GM23338 (cell line): ENCODE measurements at regions not wholly inside any gene's neighbourhood (a gene's known extent, or its start where the extent isn't known, plus 50 kb on each side); places are given as distances from the start of the nearest gene placed in this dataset.

Experiments
- CREB1 ChIP-seq: fragments of 250-450 bp; sonication (Bioruptor Pico); IDR thresholded peaks from 2 replicates; pipeline ENCODE4 v1.5.0; 2020; ENCODE audit warnings: low read depth, mild to moderate bottlenecking, moderate library complexity
- EZH2 ChIP-seq: fragments of 200-600 bp; sonication (generic); IDR thresholded peaks from one replicate; pipeline ENCODE4 v1.8.0; 2017; ENCODE audit warnings: antibody characterized with exemption, mild to moderate bottlenecking, low read depth; ENCODE audit not compliant: unreplicated experiment
- EZH2phosphoT487 ChIP-seq: fragments of 200-600 bp; sonication (generic); IDR thresholded peaks from one replicate; pipeline ENCODE4 v1.8.1; 2018; ENCODE audit warnings: antibody characterized with exemption; ENCODE audit not compliant: unreplicated experiment
- JUNB ChIP-seq: IDR thresholded peaks from one replicate; pipeline ENCODE4 v1.6.1; 2016; ENCODE audit warnings: antibody characterized with exemption; ENCODE audit not compliant: unreplicated experiment
- NANOG ChIP-seq: IDR thresholded peaks from 2 replicates; pipeline ENCODE4 v1.6.1; 2016; ENCODE audit warnings: antibody characterized with exemption, borderline replicate concordance
- POLR2AphosphoS5 ChIP-seq: IDR thresholded peaks from 2 replicates; pipeline ENCODE4 v1.6.1; 2016; ENCODE audit warnings: antibody characterized with exemption, low read depth
- REST ChIP-seq: IDR thresholded peaks from one replicate; pipeline ENCODE4 v1.6.1; 2018; ENCODE audit warnings: antibody characterized with exemption; ENCODE audit not compliant: unreplicated experiment
- TF ChIP-seq, protein P1 (sequence below), 2 experiments: fragments of 200-600 bp in 1 of 2; sonication (generic) in 1 of 2; conservative IDR thresholded peaks; 2 replicates each; pipeline versions ENCODE4 v1.5.1 to v1.6.1; 2016 to 2017; ENCODE audit warnings: antibody characterized with exemption in 2 of 2, low read depth in 2 of 2, mild to moderate bottlenecking in 2 of 2, moderate library complexity in 1 of 2
- TF ChIP-seq, protein P2 (sequence below): IDR thresholded peaks from 2 replicates; pipeline ENCODE4 v1.6.1; 2016; ENCODE audit warnings: antibody characterized with exemption

DNA sequence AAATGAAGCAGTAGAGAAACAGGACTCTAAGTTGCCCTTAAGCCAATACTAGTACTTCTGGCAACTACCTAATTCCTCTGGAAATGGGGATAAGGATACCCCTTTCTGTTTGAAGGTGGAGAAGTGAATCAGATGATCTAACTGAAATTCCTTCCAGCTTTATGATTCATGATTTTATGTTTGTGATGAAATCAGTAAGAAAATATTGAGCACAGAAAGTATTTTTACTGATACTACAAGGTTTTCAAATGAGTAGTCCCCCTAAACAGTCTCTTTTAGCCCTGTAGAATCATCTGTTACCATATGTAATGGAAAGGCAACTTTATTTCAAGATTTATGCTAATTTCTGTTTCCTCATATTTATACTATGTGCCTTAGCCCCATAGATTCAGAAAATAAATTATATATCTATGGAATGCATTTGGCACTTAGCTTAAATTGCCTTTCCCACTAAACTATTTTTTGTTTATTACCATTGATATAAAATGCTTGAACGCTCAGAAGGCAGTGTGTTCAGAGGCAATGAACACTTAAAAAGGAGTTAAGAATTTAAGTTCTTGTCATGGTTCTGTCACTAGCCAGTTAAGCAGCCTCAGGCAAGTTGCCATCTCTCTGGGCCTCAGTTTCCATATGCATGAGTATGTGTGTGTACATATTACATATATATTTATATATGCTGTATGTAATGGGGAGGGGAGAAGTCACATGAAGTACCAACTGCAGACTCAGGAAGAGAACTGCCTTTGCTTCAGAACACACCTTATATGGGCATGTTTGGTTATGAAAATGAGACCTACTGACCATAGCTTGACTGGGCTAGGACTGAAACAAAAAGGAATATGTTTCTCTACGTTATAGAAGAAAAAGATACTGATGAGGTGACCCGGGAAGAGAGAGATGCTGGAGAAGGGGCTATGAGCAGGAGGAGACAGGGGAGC is 97.7 kb downstream of the CDC42EP3 start:
- TF ChIP-seq EZH2 (no peak), POLR2AphosphoS5 (no peak), REST (no peak), NANOG (no peak), JUNB (no peak), EZH2phosphoT487 (no peak), CREB1 (no peak)
- TF ChIP-seq, protein P1, sequence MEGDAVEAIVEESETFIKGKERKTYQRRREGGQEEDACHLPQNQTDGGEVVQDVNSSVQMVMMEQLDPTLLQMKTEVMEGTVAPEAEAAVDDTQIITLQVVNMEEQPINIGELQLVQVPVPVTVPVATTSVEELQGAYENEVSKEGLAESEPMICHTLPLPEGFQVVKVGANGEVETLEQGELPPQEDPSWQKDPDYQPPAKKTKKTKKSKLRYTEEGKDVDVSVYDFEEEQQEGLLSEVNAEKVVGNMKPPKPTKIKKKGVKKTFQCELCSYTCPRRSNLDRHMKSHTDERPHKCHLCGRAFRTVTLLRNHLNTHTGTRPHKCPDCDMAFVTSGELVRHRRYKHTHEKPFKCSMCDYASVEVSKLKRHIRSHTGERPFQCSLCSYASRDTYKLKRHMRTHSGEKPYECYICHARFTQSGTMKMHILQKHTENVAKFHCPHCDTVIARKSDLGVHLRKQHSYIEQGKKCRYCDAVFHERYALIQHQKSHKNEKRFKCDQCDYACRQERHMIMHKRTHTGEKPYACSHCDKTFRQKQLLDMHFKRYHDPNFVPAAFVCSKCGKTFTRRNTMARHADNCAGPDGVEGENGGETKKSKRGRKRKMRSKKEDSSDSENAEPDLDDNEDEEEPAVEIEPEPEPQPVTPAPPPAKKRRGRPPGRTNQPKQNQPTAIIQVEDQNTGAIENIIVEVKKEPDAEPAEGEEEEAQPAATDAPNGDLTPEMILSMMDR (conservative IDR thresholded peaks at IDR 0.05; ENCODE audit: low read depth in 2 of 2): no peak
- TF ChIP-seq, protein P2, sequence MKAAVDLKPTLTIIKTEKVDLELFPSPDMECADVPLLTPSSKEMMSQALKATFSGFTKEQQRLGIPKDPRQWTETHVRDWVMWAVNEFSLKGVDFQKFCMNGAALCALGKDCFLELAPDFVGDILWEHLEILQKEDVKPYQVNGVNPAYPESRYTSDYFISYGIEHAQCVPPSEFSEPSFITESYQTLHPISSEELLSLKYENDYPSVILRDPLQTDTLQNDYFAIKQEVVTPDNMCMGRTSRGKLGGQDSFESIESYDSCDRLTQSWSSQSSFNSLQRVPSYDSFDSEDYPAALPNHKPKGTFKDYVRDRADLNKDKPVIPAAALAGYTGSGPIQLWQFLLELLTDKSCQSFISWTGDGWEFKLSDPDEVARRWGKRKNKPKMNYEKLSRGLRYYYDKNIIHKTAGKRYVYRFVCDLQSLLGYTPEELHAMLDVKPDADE: no peak
